CD4-positive, alpha-beta memory T cell (primary cell): ENCODE measurements at regions not wholly inside any gene's neighbourhood (a gene's known extent, or its start where the extent isn't known, plus 50 kb on each side); places are given as distances from the start of the nearest gene placed in this dataset.

Source experiments
- CTCF ChIA-PET: fragments of 350-600 bp; sonication (Branson Sonifier 250); formaldehyde crosslinking; loops from one replicate; lab custom pipeline; 2021; ENCODE audit warnings: inconsistent platforms; ENCODE audit not compliant: partially characterized antibody; lab: Charles Lee
- POLR2A ChIA-PET: fragments of 350-600 bp; sonication (Branson Sonifier 250); formaldehyde crosslinking; loops from one replicate; lab custom pipeline; 2021; ENCODE audit not compliant: partially characterized antibody; lab: Charles Lee
- DNase-seq, 5 donors: peaks; one replicate each; pipeline versions ENCODE4 v3.0.0 to v3.0.0-alpha.2; 2020 to 2022; ENCODE audit warnings: mixed read lengths in 1 of 5
- H3K27ac ChIP-seq: one replicate; pipeline ENCODE4 v1.7.0; 2013; ENCODE audit warnings: low read depth, low read length
- H3K27me3 ChIP-seq: 2 replicates; pipeline ENCODE4 v1.7.0; 2013; ENCODE audit warnings: mild to moderate bottlenecking, low read length, moderate library complexity; ENCODE audit not compliant: insufficient read depth
- H3K36me3 ChIP-seq: 2 replicates; pipeline ENCODE4 v1.7.0; 2013; ENCODE audit warnings: mild to moderate bottlenecking, low read length, moderate library complexity; ENCODE audit not compliant: insufficient read depth
- H3K4me1 ChIP-seq: 2 replicates; pipeline ENCODE4 v1.7.0; 2013; ENCODE audit warnings: mild to moderate bottlenecking, low read length, moderate library complexity; ENCODE audit not compliant: insufficient read depth
- H3K4me3 ChIP-seq, 2 donors: one replicate each; pipeline ENCODE4 v1.7.0; 2013; ENCODE audit warnings: low read length in 2 of 2, mild to moderate bottlenecking in 1 of 2
- H3K9me3 ChIP-seq, 2 donors: one replicate each; pipeline ENCODE4 v1.7.0; 2013; ENCODE audit warnings: low read length in 2 of 2, control low read depth in 1 of 2; ENCODE audit not compliant: control insufficient read depth in 1 of 2
- H3K27ac Mint-ChIP-seq, 7 donors: one replicate each; pipeline ENCODE4 v1.8.0; 2020 to 2021; ENCODE audit warnings: mixed read lengths in 7 of 7, mild to moderate bottlenecking in 6 of 7, inconsistent platforms in 3 of 7, moderate library complexity in 3 of 7
- H3K27me3 Mint-ChIP-seq, 2 donors: one replicate each; pipeline ENCODE4 v1.8.0; 2020 to 2021; ENCODE audit warnings: mixed read lengths in 2 of 2
- H3K36me3 Mint-ChIP-seq, 2 donors: one replicate each; pipeline ENCODE4 v1.8.0; 2020 to 2021; ENCODE audit warnings: mixed read lengths in 2 of 2, inconsistent platforms in 1 of 2, mild to moderate bottlenecking in 1 of 2
- H3K4me1 Mint-ChIP-seq, 4 donors: one replicate each; pipeline ENCODE4 v1.8.0; 2020 to 2021; ENCODE audit warnings: mixed read lengths in 4 of 4, mild to moderate bottlenecking in 1 of 4
- H3K4me3 Mint-ChIP-seq, 8 donors: one replicate each; pipeline ENCODE4 v1.8.0; 2020 to 2021; ENCODE audit warnings: mixed read lengths in 8 of 8, mild to moderate bottlenecking in 7 of 8, moderate library complexity in 6 of 8, inconsistent platforms in 3 of 8
- H3K9me3 Mint-ChIP-seq, 8 donors: one replicate each; pipeline ENCODE4 v1.8.0; 2020 to 2021; ENCODE audit warnings: mixed read lengths in 8 of 8, mild to moderate bottlenecking in 5 of 8, inconsistent platforms in 3 of 8, moderate library complexity in 1 of 8
- intact Hi-C: fragments of 100-400 bp; cut with micrococcal nuclease; formaldehyde crosslinking; loops from one replicate; pipeline ENCODE4 v1.15.1; 2023

DNA sequence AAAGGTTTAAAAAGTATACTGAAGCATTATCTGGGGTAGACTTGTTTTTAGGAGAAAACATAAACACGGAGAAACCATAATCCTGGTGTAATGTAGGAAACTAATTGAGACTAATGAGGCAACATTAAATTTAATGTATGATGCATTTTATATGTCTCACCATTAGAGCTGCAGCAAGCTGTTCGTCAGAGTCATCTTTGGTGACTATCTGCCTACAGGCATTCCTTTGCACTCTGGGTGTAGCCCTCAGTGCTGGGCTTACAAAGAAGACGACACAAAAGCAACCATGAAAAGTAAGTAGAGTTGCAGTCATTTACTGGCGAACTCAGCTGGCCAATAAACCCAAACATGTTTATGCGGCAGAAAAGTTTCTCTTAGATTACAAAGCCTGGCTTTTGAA, 415.3 kb upstream of the ZEB2 start:
- Mint-ChIP-seq H3K4me1 (no peaks in the 10 kb centered on the region), H3K27ac (no peak overlapping the region), H3K36me3 (no peaks in the 10 kb centered on the region), H3K4me3 (no peak overlapping the region), H3K27me3 (peaks cover 1 to 2% of the 10 kb centered on the region in 2 donors), H3K9me3 (peaks cover 0 to 8% (median under 1%) of the 10 kb centered on the region in 8 donors)
- Histone ChIP-seq H3K36me3 (no peaks in the 10 kb centered on the region), H3K9me3 (no peaks in the 10 kb centered on the region), H3K27me3 (no peaks in the 10 kb centered on the region), H3K4me3 (no peak overlapping the region), H3K4me1 (no peaks in the 10 kb centered on the region), H3K27ac (no peak overlapping the region)
- CTCF ChIA-PET: no interaction called here
- DNase-seq: no peak
- POLR2A ChIA-PET: no interaction called here
- intact Hi-C loops: no loop called here

DNA sequence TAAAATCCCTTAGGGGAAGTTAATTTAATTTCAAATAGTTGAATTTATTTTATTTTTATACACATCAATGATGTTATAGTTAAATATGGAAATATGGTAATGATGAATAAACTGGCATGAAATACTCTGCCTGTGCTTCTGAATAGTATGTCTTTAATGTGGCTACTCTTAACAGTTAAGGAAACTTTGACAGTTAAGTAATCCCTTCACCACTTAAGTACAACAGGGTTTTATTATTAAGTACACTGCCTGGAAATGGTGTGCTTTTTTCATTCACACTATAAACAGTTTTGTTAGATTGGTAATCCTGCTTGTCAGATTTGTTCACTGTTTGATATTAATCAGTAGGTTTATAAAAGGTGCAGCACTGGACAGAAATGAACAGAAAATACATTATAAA, 412.0 kb upstream of the ZEB2 start:
- Mint-ChIP-seq H3K27me3 (peaks cover 0 to 2% of the 10 kb centered on the region in 2 donors), H3K9me3 (peaks cover 0 to 21% (median 10%) of the 10 kb centered on the region in 8 donors), H3K4me3 (no peak overlapping the region), H3K36me3 (no peaks in the 10 kb centered on the region), H3K27ac (no peak overlapping the region), H3K4me1 (no peaks in the 10 kb centered on the region)
- POLR2A ChIA-PET: no interaction called here
- Histone ChIP-seq H3K27me3 (no peaks in the 10 kb centered on the region), H3K4me1 (no peaks in the 10 kb centered on the region), H3K9me3 (no peaks in the 10 kb centered on the region), H3K27ac (no peak overlapping the region), H3K4me3 (no peak overlapping the region), H3K36me3 (no peaks in the 10 kb centered on the region)
- CTCF ChIA-PET: no interaction called here
- intact Hi-C loops: no loop called here
- no peak for DNase-seq

DNA sequence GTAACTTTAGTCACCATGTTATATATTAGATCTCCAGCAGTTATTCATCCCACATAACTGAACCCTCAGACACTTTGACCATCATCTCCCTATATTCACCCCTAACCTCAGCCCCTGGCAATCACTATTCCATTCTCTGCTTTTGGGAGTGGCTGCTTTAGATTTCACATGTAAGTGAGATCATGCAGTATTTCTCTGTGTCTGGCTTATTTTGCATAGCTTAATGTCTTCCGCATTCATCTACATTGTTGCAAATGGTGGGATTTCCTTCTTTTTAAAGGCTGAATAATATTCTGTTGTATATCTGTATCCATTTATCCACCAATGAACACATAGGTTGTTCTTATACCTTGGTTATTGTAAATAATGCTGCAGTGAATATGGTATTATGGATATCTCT, 411.6 kb upstream of the ZEB2 start:
- ChIA-PET CTCF (no interaction called here), POLR2A (no interaction called here)
- H3K27me3 Mint-ChIP-seq: peaks cover 0 to 2% of the 10 kb centered on the region in 2 donors
- H3K27me3 ChIP-seq: no peaks in the 10 kb centered on the region
- intact Hi-C loops: no loop called here
- H3K9me3 Mint-ChIP-seq: peaks cover under 1 to 21% (median 10%) of the 10 kb centered on the region in 8 donors
- H3K4me1 Mint-ChIP-seq: no peaks in the 10 kb centered on the region
- H3K4me1 ChIP-seq: no peaks in the 10 kb centered on the region
- no peak overlapping the region for H3K27ac Mint-ChIP-seq
- no peak overlapping the region for H3K4me3 Mint-ChIP-seq
- no peaks in the 10 kb centered on the region for H3K36me3 Mint-ChIP-seq
- DNase-seq: no peak
- no peaks in the 10 kb centered on the region for H3K36me3 ChIP-seq
- H3K27ac ChIP-seq: no peak overlapping the region
- no peak overlapping the region for H3K4me3 ChIP-seq
- no peaks in the 10 kb centered on the region for H3K9me3 ChIP-seq

DNA sequence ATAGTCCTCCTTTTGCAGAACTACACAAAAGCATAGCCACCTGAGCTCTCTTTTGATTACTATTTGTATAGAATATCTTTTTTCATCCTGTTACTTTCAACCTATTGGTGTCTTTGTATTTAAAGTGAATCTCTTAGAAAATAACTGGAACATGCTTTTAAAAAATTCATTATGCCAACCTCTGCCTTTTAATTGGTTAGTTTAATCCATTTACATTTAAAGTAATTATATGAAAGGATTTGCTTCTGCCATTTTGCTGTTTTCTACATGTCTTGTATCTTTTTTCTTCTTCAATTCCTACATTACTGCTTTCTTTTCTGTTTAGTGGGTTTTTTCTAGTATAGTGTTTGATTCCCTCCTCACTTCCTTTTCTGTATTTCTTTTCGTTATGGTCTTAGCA, 407.5 kb upstream of the ZEB2 start:
- Mint-ChIP-seq H3K9me3 (peaks cover 2 to 17% (median 9%) of the 10 kb centered on the region in 8 donors), H3K27me3 (no peaks in the 10 kb centered on the region), H3K27ac (no peak overlapping the region), H3K36me3 (no peaks in the 10 kb centered on the region), H3K4me1 (peaks cover 0 to under 1% (median 0%) of the 10 kb centered on the region in 4 donors), H3K4me3 (no peak overlapping the region)
- no peak for DNase-seq
- intact Hi-C loops: no loop called here
- no peak overlapping the region for H3K4me3 ChIP-seq
- no peak overlapping the region for H3K27ac ChIP-seq
- no peaks in the 10 kb centered on the region for H3K27me3 ChIP-seq
- CTCF ChIA-PET: no interaction called here
- no peaks in the 10 kb centered on the region for H3K9me3 ChIP-seq
- H3K4me1 ChIP-seq: no peaks in the 10 kb centered on the region
- H3K36me3 ChIP-seq: no peaks in the 10 kb centered on the region
- POLR2A ChIA-PET: no interaction called here

DNA sequence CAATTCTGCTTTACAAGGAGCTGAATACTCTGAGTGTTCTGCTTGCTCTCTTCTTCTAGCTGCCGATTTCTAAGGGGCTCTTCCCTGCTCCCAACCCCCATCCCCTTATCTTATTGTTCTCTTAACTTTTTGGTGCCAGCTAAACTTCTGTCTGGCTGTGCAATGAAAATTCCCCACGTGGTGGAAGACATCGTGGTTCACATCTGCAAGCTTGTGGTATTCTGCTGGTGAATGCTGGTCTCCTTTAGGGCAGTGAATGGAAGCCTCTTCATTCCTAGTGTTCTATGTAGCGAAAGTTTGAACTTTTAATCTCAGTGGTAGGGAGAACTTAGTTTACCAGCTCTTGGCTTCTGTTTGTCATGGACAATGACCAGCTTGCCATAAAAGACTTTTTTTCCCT, 406.0 kb upstream of the ZEB2 start:
- Histone ChIP-seq H3K27me3 (no peaks in the 10 kb centered on the region), H3K4me3 (no peak overlapping the region), H3K27ac (no peak overlapping the region), H3K4me1 (no peaks in the 10 kb centered on the region), H3K36me3 (no peaks in the 10 kb centered on the region), H3K9me3 (no peaks in the 10 kb centered on the region)
- no peaks in the 10 kb centered on the region for H3K36me3 Mint-ChIP-seq
- no peak overlapping the region for H3K27ac Mint-ChIP-seq
- H3K27me3 Mint-ChIP-seq: no peaks in the 10 kb centered on the region
- POLR2A ChIA-PET: no interaction called here
- intact Hi-C loops: no loop called here
- DNase-seq: no peak
- H3K4me3 Mint-ChIP-seq: no peak overlapping the region
- peaks cover 0 to 2% (median 0%) of the 10 kb centered on the region in 4 donors for H3K4me1 Mint-ChIP-seq
- CTCF ChIA-PET: no interaction called here
- peaks cover 2 to 17% (median 10%) of the 10 kb centered on the region in 8 donors for H3K9me3 Mint-ChIP-seq

DNA sequence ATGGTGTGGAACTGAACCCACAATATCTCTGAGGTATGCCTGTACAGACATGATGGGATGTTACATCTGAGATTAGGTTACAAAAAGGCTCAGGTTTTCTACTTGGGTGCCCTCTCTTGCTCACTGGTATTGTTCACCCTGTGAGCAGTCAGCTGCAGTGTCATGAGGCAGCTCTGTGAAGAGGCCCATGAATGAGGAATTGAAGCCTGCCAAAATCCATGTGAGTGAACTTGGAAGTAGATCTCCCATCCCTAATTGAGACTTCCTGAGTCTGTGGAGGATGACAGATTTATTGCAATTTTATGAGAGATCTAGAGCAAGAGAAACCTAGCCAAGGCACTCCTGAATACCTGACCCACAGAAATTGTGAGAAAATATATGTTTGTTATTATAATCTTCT, 404.9 kb upstream of the ZEB2 start:
- no peaks in the 10 kb centered on the region for H3K36me3 Mint-ChIP-seq
- DNase-seq: no peak
- Histone ChIP-seq H3K27ac (no peak overlapping the region), H3K4me1 (no peaks in the 10 kb centered on the region), H3K27me3 (no peaks in the 10 kb centered on the region), H3K36me3 (no peaks in the 10 kb centered on the region), H3K9me3 (no peaks in the 10 kb centered on the region), H3K4me3 (no peak overlapping the region)
- intact Hi-C loops: no loop called here
- POLR2A ChIA-PET: no interaction called here
- peaks cover 2 to 13% (median 9%) of the 10 kb centered on the region in 8 donors for H3K9me3 Mint-ChIP-seq
- H3K27me3 Mint-ChIP-seq: no peaks in the 10 kb centered on the region
- no peak overlapping the region for H3K27ac Mint-ChIP-seq
- H3K4me1 Mint-ChIP-seq: peaks cover 0 to 2% (median 0%) of the 10 kb centered on the region in 4 donors
- H3K4me3 Mint-ChIP-seq: no peak overlapping the region
- CTCF ChIA-PET: no interaction called here

DNA sequence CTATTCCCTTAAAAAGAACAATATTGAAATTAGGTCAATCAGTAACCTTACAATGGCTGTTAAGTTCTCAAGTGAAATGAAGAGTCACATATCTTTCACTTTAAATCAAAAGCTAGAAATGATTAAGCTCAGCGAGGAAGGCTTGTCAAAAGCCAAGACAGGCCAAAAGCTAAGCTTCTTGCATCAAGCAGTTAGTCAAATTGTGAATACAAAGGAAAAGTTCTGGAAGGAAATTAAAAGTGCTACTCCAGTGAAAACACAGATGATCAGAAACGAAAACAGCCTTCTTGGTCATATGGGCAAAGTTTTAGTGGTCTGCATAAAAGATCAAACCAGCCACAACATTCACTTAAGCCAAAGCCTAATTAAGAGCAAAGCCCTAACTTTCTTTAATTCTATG, 402.6 kb upstream of the ZEB2 start:
- no peaks in the 10 kb centered on the region for H3K4me1 ChIP-seq
- H3K36me3 ChIP-seq: no peaks in the 10 kb centered on the region
- no peaks in the 10 kb centered on the region for H3K9me3 ChIP-seq
- H3K27me3 ChIP-seq: no peaks in the 10 kb centered on the region
- Mint-ChIP-seq H3K27me3 (no peaks in the 10 kb centered on the region), H3K4me1 (peaks cover 0 to 2% (median 0%) of the 10 kb centered on the region in 4 donors), H3K4me3 (no peak overlapping the region), H3K36me3 (no peaks in the 10 kb centered on the region), H3K9me3 (peaks cover 0 to 5% (median 2%) of the 10 kb centered on the region in 8 donors), H3K27ac (no peak overlapping the region)
- intact Hi-C loops: no loop called here
- ChIA-PET POLR2A (no interaction called here), CTCF (no interaction called here)
- H3K27ac ChIP-seq: no peak overlapping the region
- H3K4me3 ChIP-seq: no peak overlapping the region
- no peak for DNase-seq
